ENCODE measurements at regions not wholly inside any gene's neighbourhood (a gene's known extent, or its start where the extent isn't known, plus 50 kb on each side); places are given as distances from the start of the nearest gene placed in this dataset.

- no peak for DNase-seq (ENCODE audit: insufficient read length, low spot score)
- FAIRE-seq = no peak
Observed at GRCh38 chr2:146323564-146323963, 1521.3 kb upstream of the ACVR2A start.

- DNase-seq (ENCODE audit: insufficient read length, low spot score) (no peak), FAIRE-seq (no peak)
Observed at GRCh38 chr2:146321175-146321574, 1523.7 kb upstream of the ACVR2A start.

- FAIRE-seq (no peak), DNase-seq (ENCODE audit: insufficient read length, low spot score) (no peak)
Observed at GRCh38 chr2:146317959-146318358, 1526.9 kb upstream of the ACVR2A start.

GRCh38 chr2:146312899-146313298, 1531.9 kb upstream of the ACVR2A start:
- no peak for DNase-seq (ENCODE audit: insufficient read length, low spot score)
- FAIRE-seq = no peak

GRCh38 chr2:146305164-146305563, 1539.7 kb upstream of the ACVR2A start:
- DNase-seq (ENCODE audit: insufficient read length, low spot score) = no peak
- FAIRE-seq = no peak

- FAIRE-seq = no peak
- no peak for DNase-seq (ENCODE audit: insufficient read length, low spot score)
Observed at GRCh38 chr2:146301287-146301686, 1543.5 kb upstream of the ACVR2A start.

GRCh38 chr2:146295080-146295670, 1549.7 kb upstream of the ACVR2A start:
- FAIRE-seq (no peak), DNase-seq (ENCODE audit: insufficient read length, low spot score) (no peak)

GRCh38 chr2:146287281-146287680, 1557.5 kb upstream of the ACVR2A start:
- no peak for FAIRE-seq

GRCh38 chr2:146278881-146279280, 1565.9 kb upstream of the ACVR2A start:
- FAIRE-seq (no peak), DNase-seq (ENCODE audit: insufficient read length, low spot score) (no peak)

More at GRCh38 chr2:146287281-146287680, 1557.5 kb upstream of the ACVR2A start:
- no peak for DNase-seq (ENCODE audit: insufficient read length, low spot score)

GRCh38 chr2:146271131-146271831, 1573.5 kb upstream of the ACVR2A start:
- DNase-seq (ENCODE audit: insufficient read length, low spot score) = no peak
- no peak for FAIRE-seq

GRCh38 chr2:146270618-146271017, 1574.2 kb upstream of the ACVR2A start:
- FAIRE-seq (no peak), DNase-seq (ENCODE audit: insufficient read length, low spot score) (no peak)

- DNase-seq (ENCODE audit: insufficient read length, low spot score) (no peak), FAIRE-seq (no peak)
Observed at GRCh38 chr2:146267093-146267492, 1577.7 kb upstream of the ACVR2A start.

- FAIRE-seq (no peak), DNase-seq (ENCODE audit: insufficient read length, low spot score) (no peak)
Observed at GRCh38 chr2:146265656-146266055, 1579.2 kb upstream of the ACVR2A start.

GRCh38 chr2:146262606-146263005, 1582.2 kb upstream of the ACVR2A start:
- FAIRE-seq = no peak

GRCh38 chr2:146260551-146260950, 1584.3 kb upstream of the ACVR2A start:
- no peak for FAIRE-seq
- no peak for DNase-seq (ENCODE audit: insufficient read length, low spot score)

More at GRCh38 chr2:146262606-146263005, 1582.2 kb upstream of the ACVR2A start:
- DNase-seq (ENCODE audit: insufficient read length, low spot score) = no peak

GRCh38 chr2:146259816-146260215, 1585.0 kb upstream of the ACVR2A start:
- DNase-seq (ENCODE audit: insufficient read length, low spot score) (no peak), FAIRE-seq (no peak)

- DNase-seq (ENCODE audit: insufficient read length, low spot score) (no peak), FAIRE-seq (no peak)
Observed at GRCh38 chr2:146258071-146258470, 1586.8 kb upstream of the ACVR2A start.

GRCh38 chr2:146252119-146252518, 1592.7 kb upstream of the ACVR2A start:
- FAIRE-seq = no peak
- no peak for DNase-seq (ENCODE audit: insufficient read length, low spot score)

- DNase-seq (ENCODE audit: insufficient read length, low spot score) (no peak), FAIRE-seq (no peak)
Observed at GRCh38 chr2:146251328-146251727, 1593.5 kb upstream of the ACVR2A start.

GRCh38 chr2:146246736-146247523, 1597.9 kb upstream of the ACVR2A start:
- no peak for FAIRE-seq

GRCh38 chr2:146246002-146246735, 1598.7 kb upstream of the ACVR2A start:
- DNase-seq (ENCODE audit: insufficient read length, low spot score) (no peak), FAIRE-seq (no peak)

More at GRCh38 chr2:146246736-146247523, 1597.9 kb upstream of the ACVR2A start:
- DNase-seq (ENCODE audit: insufficient read length, low spot score) = no peak

Measured in GM19239 (cell line).